ENCODE measurements at regions not wholly inside any gene's neighbourhood (a gene's known extent, or its start where the extent isn't known, plus 50 kb on each side); places are given as distances from the start of the nearest gene placed in this dataset.

- TF ChIP-seq CTCF (IDR thresholded peaks at IDR 0.05) (no peak), POLR2A (IDR thresholded peaks at IDR 0.05) (no peak)
Measured at GRCh38 chr13:26881154-26881553, 120.6 kb upstream of the GPR12 start.
